Colonic mucosa (tissue), 4 donors: ENCODE measurements at regions not wholly inside any gene's neighbourhood (a gene's known extent, or its start where the extent isn't known, plus 50 kb on each side); places are given as distances from the start of the nearest gene placed in this dataset.

ENCODE experiments used
- DNase-seq: peaks from one replicate; pipeline ENCODE4 v3.0.0-alpha.2; 2020
- H3K27ac ChIP-seq: fragments of 200-600 bp; one replicate; pipeline ENCODE4 v1.8.0; 2021
- H3K27me3 ChIP-seq: fragments of 200-600 bp; one replicate; pipeline ENCODE4 v1.8.0; 2021
- H3K36me3 ChIP-seq: fragments of 200-600 bp; one replicate; pipeline ENCODE4 v1.8.0; 2021
- H3K4me1 ChIP-seq: fragments of 200-600 bp; one replicate; pipeline ENCODE4 v1.8.0; 2021; ENCODE audit warnings: mild to moderate bottlenecking
- H3K4me3 ChIP-seq: fragments of 200-600 bp; one replicate; pipeline ENCODE4 v1.8.0; 2021
- H3K9ac ChIP-seq, 2 donors: one replicate each; pipeline ENCODE4 v1.7.0; 2013; ENCODE audit warnings: control low read depth in 2 of 2, low read depth in 2 of 2, low read length in 2 of 2
- H3K9me3 ChIP-seq: fragments of 200-600 bp; one replicate; pipeline ENCODE4 v1.8.0; 2021
- intact Hi-C: fragments of 100-400 bp; cut with DNase I; formaldehyde crosslinking; loops from one replicate; pipeline ENCODE4 v1.14.1; 2022
- TF ChIP-seq, protein P1 (sequence below): fragments of 200-600 bp; IDR thresholded peaks from one replicate; pipeline ENCODE4 v1.8.0; 2022; ENCODE audit warnings: antibody characterized with exemption, mild to moderate bottlenecking
- donor health status: healthy.
- donor health status: DM: no; HTN: no; CAD: no.
- donor health status: DM: no; HTN: no; CAD: no.

DNA sequence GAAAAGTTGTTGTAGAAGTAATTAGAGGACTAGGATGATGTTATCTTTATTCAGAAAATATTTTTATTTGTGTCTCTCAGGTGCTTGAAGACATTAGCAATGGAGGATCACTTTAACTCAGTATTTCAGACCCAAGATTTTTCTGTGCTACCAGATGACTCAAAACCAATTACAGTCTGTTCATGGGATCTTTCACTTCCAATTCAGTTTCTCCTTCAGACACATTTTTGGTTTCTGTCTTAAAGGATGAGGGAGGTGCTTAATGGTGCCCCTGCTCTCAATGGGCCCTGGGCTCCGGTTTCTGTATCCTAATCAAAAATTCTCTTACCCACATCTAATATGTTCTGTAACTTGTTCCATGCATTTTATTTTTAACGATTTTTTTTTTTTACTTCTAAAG, 53.7 kb upstream of the HDAC4 start:
- H3K9ac ChIP-seq, result no peak overlapping the region
- intact Hi-C loops, result no loop called here
- H3K27me3 ChIP-seq, result no peaks in the 10 kb centered on the region
- no peak for DNase-seq
- TF ChIP-seq, protein P1, sequence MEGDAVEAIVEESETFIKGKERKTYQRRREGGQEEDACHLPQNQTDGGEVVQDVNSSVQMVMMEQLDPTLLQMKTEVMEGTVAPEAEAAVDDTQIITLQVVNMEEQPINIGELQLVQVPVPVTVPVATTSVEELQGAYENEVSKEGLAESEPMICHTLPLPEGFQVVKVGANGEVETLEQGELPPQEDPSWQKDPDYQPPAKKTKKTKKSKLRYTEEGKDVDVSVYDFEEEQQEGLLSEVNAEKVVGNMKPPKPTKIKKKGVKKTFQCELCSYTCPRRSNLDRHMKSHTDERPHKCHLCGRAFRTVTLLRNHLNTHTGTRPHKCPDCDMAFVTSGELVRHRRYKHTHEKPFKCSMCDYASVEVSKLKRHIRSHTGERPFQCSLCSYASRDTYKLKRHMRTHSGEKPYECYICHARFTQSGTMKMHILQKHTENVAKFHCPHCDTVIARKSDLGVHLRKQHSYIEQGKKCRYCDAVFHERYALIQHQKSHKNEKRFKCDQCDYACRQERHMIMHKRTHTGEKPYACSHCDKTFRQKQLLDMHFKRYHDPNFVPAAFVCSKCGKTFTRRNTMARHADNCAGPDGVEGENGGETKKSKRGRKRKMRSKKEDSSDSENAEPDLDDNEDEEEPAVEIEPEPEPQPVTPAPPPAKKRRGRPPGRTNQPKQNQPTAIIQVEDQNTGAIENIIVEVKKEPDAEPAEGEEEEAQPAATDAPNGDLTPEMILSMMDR, result no peak
- no peaks in the 10 kb centered on the region for H3K4me1 ChIP-seq
- no peak overlapping the region for H3K27ac ChIP-seq
- no peaks in the 10 kb centered on the region for H3K36me3 ChIP-seq
- H3K4me3 ChIP-seq, result no peak overlapping the region
- no peaks in the 10 kb centered on the region for H3K9me3 ChIP-seq
